OCI-LY3 (cell line): ENCODE measurements at regions not wholly inside any gene's neighbourhood (a gene's known extent, or its start where the extent isn't known, plus 50 kb on each side); places are given as distances from the start of the nearest gene placed in this dataset.

Source experiments
- EZH2phosphoT487 ChIP-seq: fragments of 200-600 bp; shearing (Covaris generic); IDR thresholded peaks from 2 replicates; pipeline ENCODE4 v1.6.1; 2018; ENCODE audit warnings: antibody characterized with exemption, mixed run types, low read depth
- TF ChIP-seq, protein P1 (sequence below): fragments of 200-600, 300-600 bp; sonication (generic); IDR thresholded peaks from 2 replicates; pipeline ENCODE4 v1.5.1; 2014; ENCODE audit warnings: antibody characterized with exemption, low read length, low read depth

GRCh38 chr3:103075282-103075681 lies 640.5 kb downstream of the ZPLD1 start:
- TF ChIP-seq, protein P1, sequence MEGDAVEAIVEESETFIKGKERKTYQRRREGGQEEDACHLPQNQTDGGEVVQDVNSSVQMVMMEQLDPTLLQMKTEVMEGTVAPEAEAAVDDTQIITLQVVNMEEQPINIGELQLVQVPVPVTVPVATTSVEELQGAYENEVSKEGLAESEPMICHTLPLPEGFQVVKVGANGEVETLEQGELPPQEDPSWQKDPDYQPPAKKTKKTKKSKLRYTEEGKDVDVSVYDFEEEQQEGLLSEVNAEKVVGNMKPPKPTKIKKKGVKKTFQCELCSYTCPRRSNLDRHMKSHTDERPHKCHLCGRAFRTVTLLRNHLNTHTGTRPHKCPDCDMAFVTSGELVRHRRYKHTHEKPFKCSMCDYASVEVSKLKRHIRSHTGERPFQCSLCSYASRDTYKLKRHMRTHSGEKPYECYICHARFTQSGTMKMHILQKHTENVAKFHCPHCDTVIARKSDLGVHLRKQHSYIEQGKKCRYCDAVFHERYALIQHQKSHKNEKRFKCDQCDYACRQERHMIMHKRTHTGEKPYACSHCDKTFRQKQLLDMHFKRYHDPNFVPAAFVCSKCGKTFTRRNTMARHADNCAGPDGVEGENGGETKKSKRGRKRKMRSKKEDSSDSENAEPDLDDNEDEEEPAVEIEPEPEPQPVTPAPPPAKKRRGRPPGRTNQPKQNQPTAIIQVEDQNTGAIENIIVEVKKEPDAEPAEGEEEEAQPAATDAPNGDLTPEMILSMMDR, result no peak
- TF ChIP-seq EZH2phosphoT487, result no peak
